MM.1S (cell line): ENCODE measurements at regions not wholly inside any gene's neighbourhood (a gene's known extent, or its start where the extent isn't known, plus 50 kb on each side); places are given as distances from the start of the nearest gene placed in this dataset.

Source experiments
- DNase-seq: peaks from one replicate; pipeline ENCODE4 v3.0.0-alpha.2; 2015
- H2AFZ ChIP-seq: fragments of 300-600 bp; sonication (generic); 2 replicates; pipeline ENCODE4 v1.6.0; 2016; ENCODE audit warnings: antibody characterized with exemption, low read length
- H3F3A ChIP-seq: fragments of 300-600 bp; sonication (generic); 2 replicates; pipeline ENCODE4 v1.6.1; 2016; ENCODE audit warnings: mild to moderate bottlenecking, antibody characterized with exemption, low read length, moderate library complexity, mixed read lengths; ENCODE audit not compliant: insufficient read depth
- H3K27ac ChIP-seq: fragments of 300-600 bp; sonication (generic); 2 replicates; pipeline ENCODE4 v1.5.1; 2016; ENCODE audit warnings: mild to moderate bottlenecking, low read length
- H3K27me3 ChIP-seq: fragments of 300-600 bp; sonication (generic); replicated peaks from 2 replicates; pipeline ENCODE4 v1.6.0; 2016; ENCODE audit warnings: low read length; ENCODE audit not compliant: insufficient read depth
- H3K36me3 ChIP-seq: fragments of 300-600 bp; sonication (generic); replicated peaks from 2 replicates; pipeline ENCODE4 v1.6.1; 2016; ENCODE audit warnings: mild to moderate bottlenecking, low read length, mixed read lengths; ENCODE audit not compliant: insufficient read depth
- H3K4me1 ChIP-seq: fragments of 300-600 bp; sonication (generic); 2 replicates; pipeline ENCODE4 v1.6.1; 2016; ENCODE audit warnings: low read length, mixed read lengths
- H3K4me2 ChIP-seq: fragments of 300-600 bp; sonication (generic); 2 replicates; pipeline ENCODE4 v1.6.0; 2016; ENCODE audit warnings: low read depth, low read length
- H3K4me3 ChIP-seq: fragments of 300-600 bp; sonication (generic); 2 replicates; pipeline ENCODE4 v1.5.1; 2016; ENCODE audit warnings: low read length, mixed read lengths
- H3K79me2 ChIP-seq: fragments of 300-600 bp; sonication (generic); 2 replicates; pipeline ENCODE4 v1.6.1; 2016; ENCODE audit warnings: mixed run types, low read length, mixed read lengths
- H3K9ac ChIP-seq: fragments of 300-600 bp; sonication (generic); 2 replicates; pipeline ENCODE4 v1.6.1; 2016; ENCODE audit warnings: low read length, mixed read lengths
- H3K9me2 ChIP-seq: fragments of 300-600 bp; sonication (generic); replicated peaks from 2 replicates; pipeline ENCODE4 v1.6.1; 2016; ENCODE audit warnings: mild to moderate bottlenecking, low read length, mixed read lengths; ENCODE audit not compliant: insufficient read depth
- H3K9me3 ChIP-seq: fragments of 300-600 bp; sonication (generic); replicated peaks from 2 replicates; pipeline ENCODE4 v1.6.1; 2016; ENCODE audit warnings: mild to moderate bottlenecking, low read length, mixed read lengths; ENCODE audit not compliant: insufficient read depth
- H4K20me1 ChIP-seq: fragments of 300-600 bp; sonication (generic); 2 replicates; pipeline ENCODE4 v1.6.1; 2016; ENCODE audit warnings: mild to moderate bottlenecking, low read length, moderate library complexity, mixed read lengths; ENCODE audit not compliant: insufficient read depth
- CTCF ChIP-seq: fragments of 300-600 bp; sonication (generic); IDR thresholded peaks from 2 replicates; pipeline ENCODE4 v1.5.1; 2016; ENCODE audit warnings: antibody characterized with exemption, low read length, mixed read lengths
- EZH2 ChIP-seq: fragments of 300-600 bp; sonication (generic); optimal IDR thresholded peaks from 2 replicates; pipeline ENCODE3; 2017; ENCODE audit warnings: low read depth, mild to moderate bottlenecking, antibody characterized with exemption, low read length, mixed read lengths
- EZH2phosphoT487 ChIP-seq: fragments of 300-600 bp; sonication (generic); IDR thresholded peaks from 2 replicates; pipeline ENCODE4 v1.6.1; 2018; ENCODE audit warnings: antibody characterized with exemption, low read length

- Histone ChIP-seq H3K79me2 (no peaks in the 10 kb centered on the region), H3K4me1 (no peaks in the 10 kb centered on the region), H2AFZ (no peak overlapping the region), H3K4me2 (no peak overlapping the region), H4K20me1 (no peaks in the 10 kb centered on the region), H3K9me2 (no peaks in the 10 kb centered on the region), H3K9ac (no peak overlapping the region), H3K27me3 (no peaks in the 10 kb centered on the region), H3F3A (no peaks in the 10 kb centered on the region), H3K27ac (no peak overlapping the region), H3K4me3 (no peak overlapping the region), H3K36me3 (no peaks in the 10 kb centered on the region), H3K9me3 (no peaks in the 10 kb centered on the region)
- no peak for DNase-seq
- TF ChIP-seq CTCF (no peak), EZH2phosphoT487 (no peak), EZH2 (no peak)
Observed at GRCh38 chrX:110563282-110563681, 204.6 kb downstream of the RTL9 start.

- H3K4me1 ChIP-seq = no peaks in the 10 kb centered on the region
- DNase-seq = no peak
Observed at GRCh38 chrX:110568441-110568840, 209.8 kb downstream of the RTL9 start.

GRCh38 chrX:110569506-110569905, 210.9 kb downstream of the RTL9 start:
- no peak for DNase-seq
- Histone ChIP-seq H3K36me3 (no peaks in the 10 kb centered on the region), H3K9me3 (no peaks in the 10 kb centered on the region), H3K4me1 (no peaks in the 10 kb centered on the region), H3K27ac (no peak overlapping the region), H3K79me2 (no peaks in the 10 kb centered on the region), H3K4me2 (no peak overlapping the region), H3K4me3 (no peak overlapping the region), H3K27me3 (no peaks in the 10 kb centered on the region), H3K9ac (no peak overlapping the region), H3F3A (no peaks in the 10 kb centered on the region), H2AFZ (no peak overlapping the region), H4K20me1 (no peaks in the 10 kb centered on the region), H3K9me2 (no peaks in the 10 kb centered on the region)
- TF ChIP-seq EZH2 = no peak
- no peak for TF ChIP-seq EZH2phosphoT487
- no peak for TF ChIP-seq CTCF

More at GRCh38 chrX:110568441-110568840, 209.8 kb downstream of the RTL9 start:
- no peaks in the 10 kb centered on the region for H4K20me1 ChIP-seq
- H3K4me3 ChIP-seq = no peak overlapping the region
- no peak overlapping the region for H3K27ac ChIP-seq
- H3K4me2 ChIP-seq = no peak overlapping the region
- no peaks in the 10 kb centered on the region for H3K36me3 ChIP-seq
- no peaks in the 10 kb centered on the region for H3K9me3 ChIP-seq
- TF ChIP-seq CTCF (no peak), EZH2 (no peak), EZH2phosphoT487 (no peak)
- H2AFZ ChIP-seq = no peak overlapping the region
- H3K79me2 ChIP-seq = no peaks in the 10 kb centered on the region
- H3K9ac ChIP-seq = no peak overlapping the region
- no peaks in the 10 kb centered on the region for H3K9me2 ChIP-seq
- no peaks in the 10 kb centered on the region for H3K27me3 ChIP-seq
- no peaks in the 10 kb centered on the region for H3F3A ChIP-seq
